ENCODE measurements at regions not wholly inside any gene's neighbourhood (a gene's known extent, or its start where the extent isn't known, plus 50 kb on each side); places are given as distances from the start of the nearest gene placed in this dataset.
"Not testable (repeated sequence)": the region's sequence is repeated elsewhere in the genome, so short reads cannot be mapped to it uniquely, and the experiment has no call there.

GRCh38 chr3:28575746-28576613 is 227.4 kb upstream of the AZI2 start:
- DNase-seq: no peak

- DNase-seq: no peak
Measured at GRCh38 chr3:28576614-28577200, 228.1 kb upstream of the AZI2 start.

- no peak for DNase-seq
Measured at GRCh38 chr3:28577941-28578500, 229.4 kb upstream of the AZI2 start.

- no peak for DNase-seq
Measured at GRCh38 chr3:28586325-28586724, 237.7 kb upstream of the AZI2 start.

- DNase-seq: no peak
Measured at GRCh38 chr3:28587723-28588122, 239.1 kb upstream of the AZI2 start.

GRCh38 chr3:28590216-28590615 is 241.6 kb upstream of the AZI2 start:
- no peak for DNase-seq

- no peak for DNase-seq
Measured at GRCh38 chr3:28590860-28591259, 242.2 kb upstream of the AZI2 start.

- no peak for DNase-seq
Measured at GRCh38 chr3:28595372-28595771, 246.7 kb upstream of the AZI2 start.

GRCh38 chr3:28597452-28597851 is 248.8 kb upstream of the AZI2 start:
- no peak for DNase-seq

GRCh38 chr3:28598165-28598564 is 249.5 kb upstream of the AZI2 start:
- no peak for DNase-seq

- no peak for DNase-seq
Measured at GRCh38 chr3:28601291-28601690, 252.7 kb upstream of the AZI2 start.

GRCh38 chr3:28606283-28606682 is 257.7 kb upstream of the AZI2 start:
- no peak for DNase-seq

- DNase-seq: no peak
Measured at GRCh38 chr3:28612232-28612631, 263.6 kb upstream of the AZI2 start.

GRCh38 chr3:28613511-28614106 is 265.0 kb upstream of the AZI2 start:
- no peak for DNase-seq

- no peak for DNase-seq
Measured at GRCh38 chr3:28615071-28615470, 266.4 kb upstream of the AZI2 start.

- DNase-seq: no peak
Measured at GRCh38 chr3:28615971-28616370, 267.3 kb upstream of the AZI2 start.

GRCh38 chr3:28617821-28618220 is 269.2 kb upstream of the AZI2 start:
- DNase-seq: no peak

- DNase-seq: no peak
Measured at GRCh38 chr3:28623106-28623505, 274.5 kb upstream of the AZI2 start.

- DNase-seq: no peak
Measured at GRCh38 chr3:28624084-28624483, 275.5 kb upstream of the AZI2 start.

GRCh38 chr3:28627843-28628242 is 279.2 kb upstream of the AZI2 start:
- DNase-seq: not testable (repeated sequence)

GRCh38 chr3:28634019-28634418 is 285.4 kb upstream of the AZI2 start:
- DNase-seq: no peak

- DNase-seq: no peak
Measured at GRCh38 chr3:28637742-28638141, 289.1 kb upstream of the AZI2 start.

GRCh38 chr3:28645149-28645548 is 296.5 kb upstream of the AZI2 start:
- DNase-seq: no peak

- no peak for DNase-seq
Measured at GRCh38 chr3:28646435-28646834, 297.8 kb upstream of the AZI2 start.

Measured in Kasumi-1 (cell line).